GM13976 (cell line): ENCODE measurements at regions not wholly inside any gene's neighbourhood (a gene's known extent, or its start where the extent isn't known, plus 50 kb on each side); places are given as distances from the start of the nearest gene placed in this dataset.

Experiments
- DNase-seq: peaks from one replicate; pipeline ENCODE4 v3.0.0; 2012; ENCODE audit warnings: low spot score
- in situ Hi-C: fragments of 300-500 bp; cut with MboI; formaldehyde crosslinking; loops from one replicate; pipeline ENCODE4 v1.12.0; 2022; ENCODE audit warnings: low sequenced_read_pairs, mixed read lengths, inconsistent platforms; ENCODE audit not compliant: unreplicated experiment
- TF ChIP-seq, protein P1 (sequence below): IDR thresholded peaks from 2 replicates; pipeline ENCODE4 v1.5.1; 2012; ENCODE audit warnings: borderline replicate concordance, mild to moderate bottlenecking; ENCODE audit not compliant: insufficient read depth; ENCODE audit errors: extremely low read depth, missing control alignments, control extremely low read depth

- in situ Hi-C loops = no loop called here
- no peak for DNase-seq
- TF ChIP-seq, protein P1, sequence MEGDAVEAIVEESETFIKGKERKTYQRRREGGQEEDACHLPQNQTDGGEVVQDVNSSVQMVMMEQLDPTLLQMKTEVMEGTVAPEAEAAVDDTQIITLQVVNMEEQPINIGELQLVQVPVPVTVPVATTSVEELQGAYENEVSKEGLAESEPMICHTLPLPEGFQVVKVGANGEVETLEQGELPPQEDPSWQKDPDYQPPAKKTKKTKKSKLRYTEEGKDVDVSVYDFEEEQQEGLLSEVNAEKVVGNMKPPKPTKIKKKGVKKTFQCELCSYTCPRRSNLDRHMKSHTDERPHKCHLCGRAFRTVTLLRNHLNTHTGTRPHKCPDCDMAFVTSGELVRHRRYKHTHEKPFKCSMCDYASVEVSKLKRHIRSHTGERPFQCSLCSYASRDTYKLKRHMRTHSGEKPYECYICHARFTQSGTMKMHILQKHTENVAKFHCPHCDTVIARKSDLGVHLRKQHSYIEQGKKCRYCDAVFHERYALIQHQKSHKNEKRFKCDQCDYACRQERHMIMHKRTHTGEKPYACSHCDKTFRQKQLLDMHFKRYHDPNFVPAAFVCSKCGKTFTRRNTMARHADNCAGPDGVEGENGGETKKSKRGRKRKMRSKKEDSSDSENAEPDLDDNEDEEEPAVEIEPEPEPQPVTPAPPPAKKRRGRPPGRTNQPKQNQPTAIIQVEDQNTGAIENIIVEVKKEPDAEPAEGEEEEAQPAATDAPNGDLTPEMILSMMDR = no peak
Observed at GRCh38 chr9:87239312-87239711, 258.4 kb upstream of the DAPK1 start.

DNA sequence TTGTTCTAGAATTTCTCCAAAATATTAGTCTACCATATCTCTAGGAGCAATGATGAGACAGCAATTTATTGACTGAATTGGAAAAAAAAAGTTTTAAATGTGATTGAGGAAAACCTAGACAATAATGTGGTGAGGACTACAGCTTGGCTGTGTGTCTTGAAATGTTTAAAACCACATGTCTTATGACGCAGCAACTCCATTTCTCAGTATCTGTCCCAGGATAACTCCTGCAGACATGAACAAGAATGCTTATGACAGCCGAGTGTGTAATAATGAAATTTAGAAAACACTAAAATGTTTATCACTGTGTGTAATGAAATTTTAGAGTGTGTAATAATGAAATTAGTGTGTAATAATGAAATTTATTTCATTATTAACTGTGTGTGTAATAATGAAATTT, 254.1 kb upstream of the DAPK1 start:
- in situ Hi-C loops = no loop called here
- TF ChIP-seq, protein P1 = no peak
- DNase-seq = no peak

DNA sequence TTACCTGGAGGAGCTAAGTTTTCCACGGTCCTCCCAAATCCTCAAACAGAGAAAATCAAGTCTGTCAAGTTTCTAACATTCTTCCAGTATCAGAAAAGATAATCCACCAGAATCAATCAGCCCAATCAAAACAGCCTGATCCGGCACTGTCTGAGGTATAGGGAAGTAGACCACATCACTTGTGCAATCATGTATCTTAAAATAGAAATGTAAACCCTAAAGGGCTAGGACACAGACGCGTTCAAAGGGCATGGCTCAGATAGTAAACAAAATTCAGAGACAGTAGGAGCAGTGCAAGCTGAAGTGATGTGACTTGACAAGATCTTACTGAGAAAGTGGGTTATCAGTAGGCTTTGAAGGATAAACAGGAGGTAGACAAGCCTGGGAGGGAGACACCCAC, 252.4 kb upstream of the DAPK1 start:
- in situ Hi-C loops = no loop called here
- DNase-seq = no peak
- TF ChIP-seq, protein P1 = no peak

GRCh38 chr9:87247097-87247496, 250.6 kb upstream of the DAPK1 start:
- DNase-seq = no peak
- TF ChIP-seq, protein P1 = no peak
- in situ Hi-C loops = no loop called here

DNA sequence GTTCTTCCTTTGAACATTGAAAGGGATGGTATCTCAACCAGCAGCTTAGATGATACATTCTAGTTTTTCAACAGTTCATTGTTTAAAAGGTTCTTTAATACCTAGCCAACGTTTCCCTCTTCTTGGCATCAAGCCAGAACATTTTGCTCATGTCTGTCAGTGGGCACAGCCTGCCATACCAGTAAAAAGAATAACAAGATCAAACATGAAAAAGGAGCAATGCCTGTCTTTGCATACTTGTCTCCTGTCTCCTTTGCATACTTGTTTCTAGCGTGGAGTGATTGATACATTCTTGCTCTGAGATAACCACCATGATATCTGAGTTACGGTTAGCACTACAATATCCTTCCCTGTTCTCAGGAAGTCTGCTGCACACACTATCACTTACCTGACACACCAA, 248.6 kb upstream of the DAPK1 start:
- TF ChIP-seq, protein P1 = no peak
- in situ Hi-C loops = no loop called here
- DNase-seq = no peak

DNA sequence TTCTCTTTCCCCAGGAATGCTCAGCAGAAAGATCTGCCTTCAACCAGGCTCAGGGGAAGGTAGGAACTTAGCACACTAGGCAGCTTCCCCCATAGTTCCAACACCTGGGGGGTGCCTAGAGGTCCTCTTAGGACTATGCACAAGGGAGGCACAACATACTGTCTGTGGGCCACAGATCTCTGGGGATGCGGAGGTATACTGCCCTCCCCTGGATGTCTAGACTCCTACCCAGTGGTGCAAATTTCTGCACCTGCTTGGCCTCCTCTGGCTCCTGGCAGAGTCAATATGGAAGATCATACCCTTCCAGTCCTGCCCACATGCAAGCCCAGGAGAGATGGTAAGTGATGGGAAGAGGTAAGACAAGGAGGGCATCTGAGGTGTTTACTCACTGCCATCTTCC, 247.5 kb upstream of the DAPK1 start:
- in situ Hi-C loops = no loop called here
- DNase-seq = no peak
- TF ChIP-seq, protein P1 = no peak
